ENCODE measurements at regions not wholly inside any gene's neighbourhood (a gene's known extent, or its start where the extent isn't known, plus 50 kb on each side); places are given as distances from the start of the nearest gene placed in this dataset.

DNA sequence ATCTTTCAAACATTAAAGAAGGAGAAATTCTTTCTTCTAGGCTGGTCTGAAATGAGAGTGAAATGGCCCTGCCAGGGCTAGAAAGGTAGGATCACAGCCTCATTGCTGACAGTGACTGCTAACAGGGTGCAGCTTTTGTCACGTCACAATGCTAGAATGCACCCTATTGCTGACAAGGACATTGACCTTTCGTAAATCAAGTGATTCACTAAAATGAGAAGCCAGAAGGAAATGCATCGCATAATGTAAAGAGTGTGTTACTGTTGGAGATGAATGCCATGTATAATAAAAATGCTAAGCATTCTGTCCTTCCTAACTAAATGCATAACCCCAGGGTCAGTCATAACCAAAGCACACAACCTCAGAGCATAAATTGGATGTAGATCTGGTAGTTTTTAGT is 732.9 kb downstream of the TDRD15 start:
- no peak for DNase-seq (ENCODE audit: low spot score)
- ChIA-PET POLR2A (no interaction called here), CTCF (no interaction called here)
- peak overlapping the region; percentile 46; the same call in 1 of the 2 replicates for H3K27ac Mint-ChIP-seq
- ATAC-seq = peak; percentile 61
- peaks cover 10% of the 10 kb centered on the region; the same call in 1 of the 2 replicates for H3K9me3 Mint-ChIP-seq
- H3K4me1 Mint-ChIP-seq = peaks cover 24% of the 10 kb centered on the region
- no peaks in the 10 kb centered on the region for H3K36me3 Mint-ChIP-seq
- no peaks in the 10 kb centered on the region for H3K27me3 Mint-ChIP-seq (ENCODE audit: low read depth)
- TF ChIP-seq RORB (CRISPR knock-in tag; IDR thresholded peaks at IDR 0.05) (no peak), ZNF232 (CRISPR knock-in tag; IDR thresholded peaks at IDR 0.05) (no peak), TEAD4 (CRISPR knock-in tag; IDR thresholded peaks at IDR 0.05) (no peak), GABPB1 (CRISPR knock-in tag; IDR thresholded peaks at IDR 0.05) (no peak), GRHL2 (CRISPR knock-in tag; IDR thresholded peaks at IDR 0.05; ENCODE audit: insufficient replicate concordance, severe bottlenecking) (no peak), ZBTB21 (CRISPR knock-in tag; IDR thresholded peaks at IDR 0.05; ENCODE audit: borderline replicate concordance) (no peak), NFE2L1 (CRISPR knock-in tag; IDR thresholded peaks at IDR 0.05) (no peak), FOXK1 (CRISPR knock-in tag; IDR thresholded peaks at IDR 0.05) (no peak), ELF4 (CRISPR knock-in tag; IDR thresholded peaks at IDR 0.05; ENCODE audit: low read depth) (no peak), NFATC4 (CRISPR knock-in tag; IDR thresholded peaks at IDR 0.05) (no peak), ETV6 (CRISPR knock-in tag; IDR thresholded peaks at IDR 0.05) (no peak), TEAD1 (CRISPR knock-in tag; IDR thresholded peaks at IDR 0.05) (no peak), CBFB (CRISPR knock-in tag; IDR thresholded peaks at IDR 0.05; ENCODE audit: low read depth) (no peak)
- TF ChIP-seq, protein P1, sequence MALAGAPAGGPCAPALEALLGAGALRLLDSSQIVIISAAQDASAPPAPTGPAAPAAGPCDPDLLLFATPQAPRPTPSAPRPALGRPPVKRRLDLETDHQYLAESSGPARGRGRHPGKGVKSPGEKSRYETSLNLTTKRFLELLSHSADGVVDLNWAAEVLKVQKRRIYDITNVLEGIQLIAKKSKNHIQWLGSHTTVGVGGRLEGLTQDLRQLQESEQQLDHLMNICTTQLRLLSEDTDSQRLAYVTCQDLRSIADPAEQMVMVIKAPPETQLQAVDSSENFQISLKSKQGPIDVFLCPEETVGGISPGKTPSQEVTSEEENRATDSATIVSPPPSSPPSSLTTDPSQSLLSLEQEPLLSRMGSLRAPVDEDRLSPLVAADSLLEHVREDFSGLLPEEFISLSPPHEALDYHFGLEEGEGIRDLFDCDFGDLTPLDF (CRISPR knock-in tag; IDR thresholded peaks at IDR 0.05) = no peak
- TF ChIP-seq, protein P2, sequence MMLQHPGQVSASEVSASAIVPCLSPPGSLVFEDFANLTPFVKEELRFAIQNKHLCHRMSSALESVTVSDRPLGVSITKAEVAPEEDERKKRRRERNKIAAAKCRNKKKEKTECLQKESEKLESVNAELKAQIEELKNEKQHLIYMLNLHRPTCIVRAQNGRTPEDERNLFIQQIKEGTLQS (CRISPR knock-in tag; conservative IDR thresholded peaks at IDR 0.05) = no peak
- TF ChIP-seq, protein P3, sequence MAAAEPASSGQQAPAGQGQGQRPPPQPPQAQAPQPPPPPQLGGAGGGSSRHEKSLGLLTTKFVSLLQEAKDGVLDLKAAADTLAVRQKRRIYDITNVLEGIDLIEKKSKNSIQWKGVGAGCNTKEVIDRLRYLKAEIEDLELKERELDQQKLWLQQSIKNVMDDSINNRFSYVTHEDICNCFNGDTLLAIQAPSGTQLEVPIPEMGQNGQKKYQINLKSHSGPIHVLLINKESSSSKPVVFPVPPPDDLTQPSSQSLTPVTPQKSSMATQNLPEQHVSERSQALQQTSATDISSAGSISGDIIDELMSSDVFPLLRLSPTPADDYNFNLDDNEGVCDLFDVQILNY (CRISPR knock-in tag; IDR thresholded peaks at IDR 0.05) = no peak
- TF ChIP-seq, protein P4, sequence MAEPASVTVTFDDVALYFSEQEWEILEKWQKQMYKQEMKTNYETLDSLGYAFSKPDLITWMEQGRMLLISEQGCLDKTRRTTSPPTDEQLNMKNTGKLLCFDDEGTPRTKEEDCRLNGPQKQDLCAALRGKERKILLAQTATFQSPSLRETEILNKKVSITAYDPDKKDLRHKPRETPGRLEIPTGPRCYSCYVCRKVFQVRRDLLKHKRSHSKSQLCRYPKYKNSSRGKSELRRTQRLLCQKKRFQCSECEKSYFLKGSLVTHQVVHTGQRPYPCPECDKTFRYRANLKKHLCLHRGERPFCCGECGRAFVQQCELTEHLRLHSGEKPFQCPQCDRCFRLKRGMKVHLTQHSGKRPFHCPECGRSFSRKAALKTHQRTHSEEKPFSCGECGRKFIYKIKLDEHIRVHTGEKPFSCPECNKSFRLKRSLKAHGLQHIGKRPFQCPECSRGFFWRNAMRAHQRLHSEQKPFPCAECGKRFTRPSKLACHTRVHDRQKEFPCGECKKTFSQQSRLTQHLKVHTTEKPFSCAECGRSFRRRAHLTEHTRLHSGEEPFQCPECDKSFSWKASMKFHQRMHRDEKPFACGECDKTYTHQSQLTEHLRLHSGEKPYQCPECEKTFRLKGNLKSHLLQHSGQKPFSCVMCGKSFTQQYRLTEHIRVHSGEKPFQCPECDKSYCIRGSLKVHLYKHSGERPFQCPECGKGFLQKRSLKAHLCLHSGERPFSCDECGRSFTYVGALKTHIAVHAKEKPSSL (CRISPR knock-in tag; conservative IDR thresholded peaks at IDR 0.05) = no peak
- TF ChIP-seq, protein P5, sequence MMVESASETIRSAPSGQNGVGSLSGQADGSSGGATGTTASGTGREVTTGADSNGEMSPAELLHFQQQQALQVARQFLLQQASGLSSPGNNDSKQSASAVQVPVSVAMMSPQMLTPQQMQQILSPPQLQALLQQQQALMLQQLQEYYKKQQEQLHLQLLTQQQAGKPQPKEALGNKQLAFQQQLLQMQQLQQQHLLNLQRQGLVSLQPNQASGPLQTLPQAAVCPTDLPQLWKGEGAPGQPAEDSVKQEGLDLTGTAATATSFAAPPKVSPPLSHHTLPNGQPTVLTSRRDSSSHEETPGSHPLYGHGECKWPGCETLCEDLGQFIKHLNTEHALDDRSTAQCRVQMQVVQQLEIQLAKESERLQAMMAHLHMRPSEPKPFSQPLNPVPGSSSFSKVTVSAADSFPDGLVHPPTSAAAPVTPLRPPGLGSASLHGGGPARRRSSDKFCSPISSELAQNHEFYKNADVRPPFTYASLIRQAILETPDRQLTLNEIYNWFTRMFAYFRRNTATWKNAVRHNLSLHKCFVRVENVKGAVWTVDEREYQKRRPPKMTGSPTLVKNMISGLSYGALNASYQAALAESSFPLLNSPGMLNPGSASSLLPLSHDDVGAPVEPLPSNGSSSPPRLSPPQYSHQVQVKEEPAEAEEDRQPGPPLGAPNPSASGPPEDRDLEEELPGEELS (CRISPR knock-in tag; IDR thresholded peaks at IDR 0.05) = no peak
- TF ChIP-seq, protein P6, sequence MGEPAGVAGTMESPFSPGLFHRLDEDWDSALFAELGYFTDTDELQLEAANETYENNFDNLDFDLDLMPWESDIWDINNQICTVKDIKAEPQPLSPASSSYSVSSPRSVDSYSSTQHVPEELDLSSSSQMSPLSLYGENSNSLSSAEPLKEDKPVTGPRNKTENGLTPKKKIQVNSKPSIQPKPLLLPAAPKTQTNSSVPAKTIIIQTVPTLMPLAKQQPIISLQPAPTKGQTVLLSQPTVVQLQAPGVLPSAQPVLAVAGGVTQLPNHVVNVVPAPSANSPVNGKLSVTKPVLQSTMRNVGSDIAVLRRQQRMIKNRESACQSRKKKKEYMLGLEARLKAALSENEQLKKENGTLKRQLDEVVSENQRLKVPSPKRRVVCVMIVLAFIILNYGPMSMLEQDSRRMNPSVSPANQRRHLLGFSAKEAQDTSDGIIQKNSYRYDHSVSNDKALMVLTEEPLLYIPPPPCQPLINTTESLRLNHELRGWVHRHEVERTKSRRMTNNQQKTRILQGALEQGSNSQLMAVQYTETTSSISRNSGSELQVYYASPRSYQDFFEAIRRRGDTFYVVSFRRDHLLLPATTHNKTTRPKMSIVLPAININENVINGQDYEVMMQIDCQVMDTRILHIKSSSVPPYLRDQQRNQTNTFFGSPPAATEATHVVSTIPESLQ (CRISPR knock-in tag; IDR thresholded peaks at IDR 0.05) = no peak
- H3K4me3 Mint-ChIP-seq = no peak overlapping the region

Data from WTC11 (cell line).